Kasumi-1 (cell line): ENCODE measurements at regions not wholly inside any gene's neighbourhood (a gene's known extent, or its start where the extent isn't known, plus 50 kb on each side); places are given as distances from the start of the nearest gene placed in this dataset.

Experiments
- DNase-seq, 2 experiments: peaks; one replicate each; lab custom pipeline; 2025; lab: John Stamatoyannopoulos, UW

GRCh38 chr12:115078990-115079389, 395.0 kb upstream of the TBX3 start:
- DNase-seq, result no peak

- no peak for DNase-seq
Observed at GRCh38 chr12:115078334-115078733, 394.4 kb upstream of the TBX3 start.

- DNase-seq, result no peak
Observed at GRCh38 chr12:115075552-115076170, 391.7 kb upstream of the TBX3 start.

- DNase-seq, result no peak
Observed at GRCh38 chr12:115074617-115075016, 390.6 kb upstream of the TBX3 start.

DNA sequence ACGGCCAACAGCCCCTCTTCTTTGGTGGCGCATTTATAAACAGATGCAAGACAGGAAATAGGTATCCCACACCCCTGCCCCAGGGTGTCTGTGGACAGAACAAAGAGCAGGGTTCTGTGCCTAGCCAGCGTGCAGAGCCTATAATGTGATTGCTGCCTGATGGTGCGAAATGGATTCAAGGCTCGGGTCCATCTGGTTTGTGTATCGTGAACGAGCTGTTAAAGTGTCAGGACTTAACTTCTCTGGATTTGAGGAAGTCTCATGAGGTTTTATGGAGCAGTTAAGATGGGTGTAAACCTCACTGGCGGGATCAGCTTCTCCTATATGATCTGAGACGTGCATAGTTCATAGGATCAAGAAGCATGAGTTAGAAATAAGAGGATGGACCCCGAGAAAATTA, 388.7 kb upstream of the TBX3 start:
- no peak for DNase-seq

GRCh38 chr12:115070313-115070712, 386.3 kb upstream of the TBX3 start:
- DNase-seq, result no peak

GRCh38 chr12:115064296-115064695, 380.3 kb upstream of the TBX3 start:
- DNase-seq, result no peak

GRCh38 chr12:115062741-115063140, 378.8 kb upstream of the TBX3 start:
- no peak for DNase-seq

GRCh38 chr12:115060477-115061168, 376.6 kb upstream of the TBX3 start:
- DNase-seq, result no peak

- no peak for DNase-seq
Observed at GRCh38 chr12:115057445-115057844, 373.5 kb upstream of the TBX3 start.

GRCh38 chr12:115051378-115051777, 367.4 kb upstream of the TBX3 start:
- DNase-seq, result no peak

- no peak for DNase-seq
Observed at GRCh38 chr12:115049614-115050013, 365.6 kb upstream of the TBX3 start.

DNA sequence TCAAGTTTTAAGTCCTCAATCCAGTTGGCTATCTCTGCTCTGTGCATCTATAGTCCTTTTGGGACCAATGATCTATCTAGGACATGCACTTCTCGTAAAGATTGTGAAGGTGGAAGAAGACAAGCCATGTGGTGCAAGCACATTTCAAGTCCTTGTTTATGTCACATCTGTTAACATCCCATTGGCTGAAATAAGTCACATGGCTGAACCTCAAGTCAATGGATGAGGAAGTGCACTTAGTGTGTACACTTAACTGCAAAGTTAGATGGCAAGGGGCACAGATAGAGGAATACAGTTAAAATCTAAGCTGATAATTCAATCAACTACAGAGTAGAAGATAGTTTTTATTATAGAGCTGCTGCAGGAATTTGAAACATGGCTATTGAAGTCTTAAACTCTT, 362.8 kb upstream of the TBX3 start:
- no peak for DNase-seq

- no peak for DNase-seq
Observed at GRCh38 chr12:115044073-115044472, 360.1 kb upstream of the TBX3 start.

- no peak for DNase-seq
Observed at GRCh38 chr12:115043079-115043478, 359.1 kb upstream of the TBX3 start.

GRCh38 chr12:115042341-115042740, 358.4 kb upstream of the TBX3 start:
- no peak for DNase-seq

GRCh38 chr12:115037830-115038229, 353.9 kb upstream of the TBX3 start:
- no peak for DNase-seq

DNA sequence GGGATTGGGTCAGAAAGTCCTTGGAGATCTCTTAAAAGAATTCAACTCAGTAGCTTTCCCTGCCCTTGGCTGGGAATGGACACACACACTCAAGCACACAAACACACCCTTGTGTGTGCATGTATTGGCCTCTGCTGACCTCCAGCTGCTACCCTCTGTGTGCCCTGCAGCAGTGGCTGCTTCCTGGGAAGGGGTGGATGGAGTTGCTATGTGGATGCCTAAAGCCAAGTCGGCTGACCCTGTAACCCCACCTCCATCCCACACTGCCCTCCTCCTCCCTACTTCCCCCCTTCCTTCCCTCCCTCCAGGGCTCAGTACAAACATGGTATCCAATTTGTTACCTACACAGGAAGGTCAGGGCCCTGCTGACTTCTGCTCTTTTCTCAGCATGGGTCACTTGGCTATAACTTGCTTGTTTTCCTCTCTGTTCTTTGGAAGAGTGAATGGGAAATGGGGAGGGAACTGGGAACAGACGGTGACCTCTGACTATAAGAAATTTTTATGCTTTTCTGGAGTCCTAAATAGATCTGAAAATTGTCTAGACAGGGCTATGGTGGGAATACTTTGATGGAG, 351.6 kb upstream of the TBX3 start:
- DNase-seq, result no peak

DNA sequence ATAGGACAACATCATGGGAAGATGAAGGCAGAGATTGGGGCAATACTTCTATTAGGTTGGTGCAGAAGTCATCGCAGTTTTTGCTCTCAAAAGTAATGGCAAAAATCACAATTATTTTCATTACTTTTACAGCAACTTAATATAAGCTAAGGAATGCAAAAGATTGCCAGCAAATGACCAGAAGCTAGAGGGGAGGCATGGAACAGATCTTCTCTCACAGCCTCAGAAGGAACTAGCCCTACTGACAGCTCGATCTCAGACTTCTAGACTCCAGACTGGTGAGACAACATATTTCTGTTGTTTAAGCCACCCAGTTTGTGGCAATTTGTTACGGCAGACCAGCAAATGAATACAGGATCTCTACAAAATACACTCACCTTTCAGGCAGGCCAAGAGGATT, 348.5 kb upstream of the TBX3 start:
- DNase-seq, result no peak

- DNase-seq, result no peak
Observed at GRCh38 chr12:115030017-115030416, 346.0 kb upstream of the TBX3 start.

GRCh38 chr12:115024531-115024930, 340.6 kb upstream of the TBX3 start:
- no peak for DNase-seq

DNA sequence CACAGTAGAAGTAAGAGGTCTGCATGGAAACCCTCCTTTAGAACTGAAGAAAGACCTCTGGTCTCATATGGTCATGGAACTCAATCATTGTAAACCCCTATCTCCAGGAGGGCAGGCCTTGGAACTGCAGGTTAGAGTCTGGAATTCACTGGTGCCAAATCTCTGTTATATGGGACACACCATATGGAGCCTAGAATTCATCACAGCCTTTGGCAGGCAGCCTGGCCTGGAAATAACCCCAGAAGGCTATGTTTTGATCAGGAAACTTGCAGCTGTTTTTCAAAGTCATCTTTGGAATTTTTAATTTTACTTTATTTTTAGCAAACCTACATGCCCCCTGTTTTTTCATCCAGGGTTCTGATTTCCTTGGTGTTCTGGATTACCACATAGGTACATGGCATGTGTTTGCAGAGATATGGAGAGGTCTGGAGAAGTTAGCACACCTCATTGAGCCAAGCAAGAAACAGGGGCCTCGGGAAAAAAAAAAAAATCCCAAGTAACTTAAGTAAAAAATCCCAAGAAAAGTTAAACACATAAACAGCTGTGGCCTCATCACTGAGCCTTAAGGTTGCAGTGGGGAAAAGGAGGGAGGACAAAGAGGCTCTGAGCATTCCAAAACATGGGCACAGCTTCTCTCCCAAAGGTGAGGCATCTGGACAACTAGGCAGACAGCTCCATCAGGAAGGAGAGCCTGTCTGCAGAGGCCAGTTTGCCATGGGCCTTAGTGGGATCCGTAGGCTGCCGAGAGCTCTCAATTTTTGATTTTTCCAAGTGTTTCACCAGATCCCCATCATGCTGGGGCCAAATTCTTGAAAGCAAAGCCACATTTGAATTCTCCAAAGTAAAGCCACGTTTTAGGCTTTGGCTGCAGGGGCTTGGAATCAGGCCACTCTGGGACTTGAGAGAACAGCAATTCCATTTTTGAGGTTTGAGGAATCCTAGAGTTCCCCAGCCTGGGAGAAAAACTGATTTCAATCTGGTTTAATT, 339.6 kb upstream of the TBX3 start:
- no peak for DNase-seq
